ENCODE measurements at regions not wholly inside any gene's neighbourhood (a gene's known extent, or its start where the extent isn't known, plus 50 kb on each side); places are given as distances from the start of the nearest gene placed in this dataset. TPM values are rescaled to one million over a fixed set of nuclear protein-coding genes. Genes with fewer than 3 reads are reported as not detected.

Small RNA genes lying in the stretch of these regions (small RNA-seq; reads per million reads assigned to genes)
- gene RF00019 (not detected), gene RF00571 (not detected), gene RNA5SP208 (12.6 reads per million, percentile 96 among the genes with 10 or more reads in this experiment), gene RNU6-280P (not detected), gene RNU7-66P (not detected)

Measured in K562 (cell line).